MM.1S (cell line): ENCODE measurements at regions not wholly inside any gene's neighbourhood (a gene's known extent, or its start where the extent isn't known, plus 50 kb on each side); places are given as distances from the start of the nearest gene placed in this dataset.

ENCODE experiments used
- EZH2 ChIP-seq: fragments of 300-600 bp; sonication (generic); optimal IDR thresholded peaks from 2 replicates; pipeline ENCODE3; 2017; ENCODE audit warnings: low read depth, mild to moderate bottlenecking, antibody characterized with exemption, low read length, mixed read lengths
- EZH2phosphoT487 ChIP-seq: fragments of 300-600 bp; sonication (generic); IDR thresholded peaks from 2 replicates; pipeline ENCODE4 v1.6.1; 2018; ENCODE audit warnings: antibody characterized with exemption, low read length
- TF ChIP-seq, protein P1 (sequence below): fragments of 300-600 bp; sonication (generic); IDR thresholded peaks from 2 replicates; pipeline ENCODE4 v1.5.1; 2016; ENCODE audit warnings: antibody characterized with exemption, low read length, mixed read lengths

GRCh38 chr10:78945838-78946237 is 122.9 kb upstream of the ZMIZ1 start:
- TF ChIP-seq, protein P1, sequence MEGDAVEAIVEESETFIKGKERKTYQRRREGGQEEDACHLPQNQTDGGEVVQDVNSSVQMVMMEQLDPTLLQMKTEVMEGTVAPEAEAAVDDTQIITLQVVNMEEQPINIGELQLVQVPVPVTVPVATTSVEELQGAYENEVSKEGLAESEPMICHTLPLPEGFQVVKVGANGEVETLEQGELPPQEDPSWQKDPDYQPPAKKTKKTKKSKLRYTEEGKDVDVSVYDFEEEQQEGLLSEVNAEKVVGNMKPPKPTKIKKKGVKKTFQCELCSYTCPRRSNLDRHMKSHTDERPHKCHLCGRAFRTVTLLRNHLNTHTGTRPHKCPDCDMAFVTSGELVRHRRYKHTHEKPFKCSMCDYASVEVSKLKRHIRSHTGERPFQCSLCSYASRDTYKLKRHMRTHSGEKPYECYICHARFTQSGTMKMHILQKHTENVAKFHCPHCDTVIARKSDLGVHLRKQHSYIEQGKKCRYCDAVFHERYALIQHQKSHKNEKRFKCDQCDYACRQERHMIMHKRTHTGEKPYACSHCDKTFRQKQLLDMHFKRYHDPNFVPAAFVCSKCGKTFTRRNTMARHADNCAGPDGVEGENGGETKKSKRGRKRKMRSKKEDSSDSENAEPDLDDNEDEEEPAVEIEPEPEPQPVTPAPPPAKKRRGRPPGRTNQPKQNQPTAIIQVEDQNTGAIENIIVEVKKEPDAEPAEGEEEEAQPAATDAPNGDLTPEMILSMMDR: no peak
- TF ChIP-seq EZH2 (no peak), EZH2phosphoT487 (no peak)
